ENCODE measurements at regions not wholly inside any gene's neighbourhood (a gene's known extent, or its start where the extent isn't known, plus 50 kb on each side); places are given as distances from the start of the nearest gene placed in this dataset.
"Not testable (repeated sequence)": the region's sequence is repeated elsewhere in the genome, so short reads cannot be mapped to it uniquely, and the experiment has no call there.

DNA sequence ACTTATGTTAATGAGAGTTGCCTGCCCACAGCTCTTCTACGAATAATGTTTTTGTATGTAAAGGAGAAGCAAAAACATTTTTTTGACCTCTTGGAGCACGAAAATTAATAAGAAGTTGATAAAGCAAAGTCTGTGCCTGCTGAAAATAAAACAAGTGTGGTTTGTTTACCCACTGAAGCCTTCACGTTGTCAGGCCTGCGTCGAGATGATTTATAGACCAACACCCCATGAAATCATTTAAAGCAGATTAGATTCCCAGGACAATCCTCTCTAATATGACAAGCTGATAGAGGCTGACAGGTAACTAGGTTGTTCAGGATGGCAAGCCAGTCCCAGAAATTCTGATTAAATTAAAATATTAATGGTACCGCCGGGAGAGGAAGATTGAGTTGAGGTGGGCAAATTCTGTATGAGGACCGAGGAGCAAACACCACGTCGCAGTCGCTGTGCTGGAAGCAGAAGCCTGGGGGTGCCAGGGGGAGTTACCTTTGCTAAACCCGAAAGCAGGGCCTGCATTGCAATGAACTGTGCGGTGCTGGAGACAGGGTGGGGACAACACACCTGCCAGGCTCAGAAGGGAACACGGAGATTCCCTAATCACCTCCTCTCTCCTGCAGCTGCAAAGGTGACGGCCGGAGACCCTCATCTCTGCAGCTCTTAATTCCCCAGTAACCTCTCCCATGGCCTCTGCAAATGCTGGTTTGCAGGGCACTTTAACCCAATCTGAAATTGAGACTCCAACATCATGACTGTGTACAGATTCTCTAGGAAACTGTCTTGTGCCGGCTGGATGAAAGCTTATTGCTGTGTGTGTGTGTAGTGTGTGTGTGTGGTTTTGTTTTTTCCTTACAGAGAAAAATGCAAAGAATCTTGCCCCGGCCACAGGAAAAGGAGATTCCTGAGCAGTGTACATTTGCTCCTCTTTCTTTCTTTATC lies 2805.9 kb downstream of the RPIA start:
- not testable (repeated sequence) for DNase-seq (ENCODE audit: low spot score)

DNA sequence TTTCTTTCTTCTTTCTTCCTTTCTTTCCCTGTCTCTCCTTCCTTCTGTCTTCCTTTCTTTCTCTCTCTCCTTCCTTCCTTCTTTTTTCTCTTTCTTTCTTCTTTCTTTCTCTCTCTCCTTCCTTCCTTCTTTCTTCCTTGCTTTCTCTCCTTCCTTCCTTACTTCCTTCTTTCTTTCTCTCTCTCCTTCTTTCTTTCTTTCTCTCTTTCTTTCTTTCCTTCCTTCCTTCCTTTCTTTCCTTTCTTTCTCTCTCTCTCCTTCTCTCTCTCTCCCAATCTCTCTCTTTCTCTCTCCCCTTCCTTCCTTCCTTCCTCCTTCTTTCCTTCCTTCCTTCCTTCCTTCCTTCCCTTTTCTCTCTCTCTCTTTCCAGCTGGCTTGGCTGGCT lies 2806.6 kb downstream of the RPIA start:
- not testable (repeated sequence) for DNase-seq (ENCODE audit: low spot score)

DNA sequence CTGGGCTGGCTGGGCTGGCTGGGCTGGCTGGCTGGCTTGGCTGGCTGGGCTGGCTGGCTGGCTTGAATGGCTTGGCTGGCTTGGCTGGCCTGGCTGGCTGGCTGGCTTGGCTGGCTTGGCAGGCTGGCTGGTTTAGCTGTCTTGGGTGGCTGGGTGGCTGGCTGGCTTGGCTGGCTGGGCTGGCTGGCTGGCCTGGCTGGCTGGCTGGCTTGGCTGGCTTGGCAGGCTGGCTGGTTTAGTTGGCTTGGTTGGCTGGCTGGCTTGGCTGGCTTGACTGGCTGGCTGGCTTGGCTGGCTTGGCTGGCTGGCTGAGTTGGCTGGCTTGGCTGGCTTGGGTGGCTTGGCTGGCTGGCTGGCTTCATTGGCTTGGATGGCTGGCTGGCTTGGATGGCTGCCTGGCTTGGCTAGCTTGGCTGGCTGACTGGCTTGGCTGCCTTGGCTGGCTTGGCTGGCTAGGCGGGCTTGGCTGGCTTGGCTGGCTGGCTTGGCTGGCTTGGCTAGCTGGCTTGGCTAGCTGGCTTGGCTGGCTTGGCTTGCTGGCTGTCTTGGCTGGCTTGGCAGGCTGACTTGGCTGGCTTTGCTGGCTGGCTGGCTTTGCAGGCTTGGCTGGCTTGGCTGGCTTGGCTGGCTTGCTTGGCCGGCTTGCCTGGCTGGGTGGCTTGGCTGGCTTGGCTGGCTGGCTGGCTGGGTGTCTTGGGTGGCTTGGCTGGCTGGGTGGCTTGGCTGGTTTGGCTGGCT lies 2807.2 kb downstream of the RPIA start:
- not testable (repeated sequence) for DNase-seq (ENCODE audit: low spot score)

DNA sequence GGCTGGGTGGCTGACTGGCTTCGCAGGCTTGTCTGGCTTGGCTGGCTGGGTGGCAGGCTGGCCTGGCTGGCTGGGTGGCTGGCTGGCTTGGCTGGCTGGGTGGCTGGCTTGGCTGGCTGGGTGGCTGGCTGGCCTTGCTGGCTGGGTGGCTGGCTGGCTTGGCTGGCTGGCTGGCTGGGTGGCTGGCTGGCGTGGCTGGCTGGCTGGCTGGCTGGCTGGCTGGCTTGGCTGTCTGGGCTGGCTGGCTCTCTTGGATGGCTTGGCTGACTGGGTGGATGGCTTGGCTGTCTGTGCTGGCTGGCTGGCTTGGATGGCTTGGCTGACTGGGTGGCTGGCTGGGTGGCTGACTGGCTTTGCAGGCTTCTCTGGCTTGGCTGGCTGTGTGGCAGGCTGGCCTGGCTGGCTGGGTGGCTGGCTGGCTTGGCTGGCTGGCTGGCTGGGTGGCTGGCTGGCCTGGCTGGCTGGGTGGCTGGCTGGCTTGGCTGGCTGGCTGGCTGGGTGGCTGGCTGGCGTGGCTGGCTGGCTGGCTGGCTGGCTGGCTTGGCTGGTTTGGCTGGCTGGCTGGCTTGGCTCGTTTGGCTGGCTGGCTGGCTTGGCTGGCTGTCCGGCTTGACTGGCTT lies 2808.1 kb downstream of the RPIA start:
- DNase-seq (ENCODE audit: low spot score): not testable (repeated sequence)

DNA sequence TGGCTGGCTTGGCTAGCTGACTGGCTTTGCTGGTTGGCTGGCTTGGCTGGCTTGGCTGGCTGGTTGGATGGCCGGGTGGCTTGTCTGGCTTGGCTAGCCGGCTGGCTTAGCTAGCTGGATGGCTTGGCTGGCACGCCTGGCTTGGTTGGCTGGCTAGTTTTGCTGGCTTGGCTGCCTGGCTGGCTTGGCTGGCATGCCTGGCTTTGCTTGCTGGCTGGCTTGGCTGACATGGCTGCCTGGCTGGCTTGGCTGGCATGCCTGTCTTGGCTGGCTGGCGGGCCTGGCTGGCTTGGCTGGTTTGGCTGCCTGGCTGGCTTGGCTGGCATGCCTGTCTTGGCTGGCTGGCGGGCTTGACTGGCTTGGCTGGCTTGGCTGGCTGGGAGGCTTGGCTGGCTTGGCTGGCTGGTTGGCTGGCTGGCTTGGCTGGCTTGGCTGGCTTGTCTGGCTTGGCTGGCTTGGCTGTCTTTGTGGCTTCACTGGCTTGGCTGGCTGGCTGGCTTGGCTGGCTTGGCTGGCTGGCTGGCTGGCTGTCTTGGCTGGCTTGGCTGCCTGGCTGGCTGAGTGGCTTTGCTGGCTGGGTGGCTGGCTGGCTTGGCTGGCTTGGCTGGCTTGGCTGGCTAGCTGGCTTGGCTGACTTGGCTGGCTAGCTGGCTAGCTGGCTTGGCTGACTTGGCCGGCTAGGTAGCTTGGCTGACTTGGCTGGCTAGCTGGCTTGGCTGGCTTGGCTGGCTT lies 2808.9 kb downstream of the RPIA start:
- DNase-seq (ENCODE audit: low spot score): not testable (repeated sequence)

DNA sequence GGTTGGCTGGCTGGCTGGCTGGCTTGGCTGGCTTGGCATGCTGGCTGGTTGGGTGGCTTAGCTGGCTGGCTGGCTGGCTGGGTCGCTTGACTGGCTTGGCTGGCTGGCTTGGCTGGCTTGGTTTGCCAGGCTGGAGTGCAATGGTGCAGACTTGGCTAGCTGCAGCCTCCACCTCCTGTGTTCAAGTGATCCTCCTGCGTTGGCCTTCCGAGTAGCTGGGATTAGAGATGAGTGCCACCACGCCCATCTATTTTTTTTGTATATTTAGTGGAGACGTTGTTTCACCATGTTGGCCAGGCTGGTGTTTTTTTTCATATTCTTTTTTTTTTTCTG lies 2809.5 kb downstream of the RPIA start:
- not testable (repeated sequence) for DNase-seq (ENCODE audit: low spot score)

DNA sequence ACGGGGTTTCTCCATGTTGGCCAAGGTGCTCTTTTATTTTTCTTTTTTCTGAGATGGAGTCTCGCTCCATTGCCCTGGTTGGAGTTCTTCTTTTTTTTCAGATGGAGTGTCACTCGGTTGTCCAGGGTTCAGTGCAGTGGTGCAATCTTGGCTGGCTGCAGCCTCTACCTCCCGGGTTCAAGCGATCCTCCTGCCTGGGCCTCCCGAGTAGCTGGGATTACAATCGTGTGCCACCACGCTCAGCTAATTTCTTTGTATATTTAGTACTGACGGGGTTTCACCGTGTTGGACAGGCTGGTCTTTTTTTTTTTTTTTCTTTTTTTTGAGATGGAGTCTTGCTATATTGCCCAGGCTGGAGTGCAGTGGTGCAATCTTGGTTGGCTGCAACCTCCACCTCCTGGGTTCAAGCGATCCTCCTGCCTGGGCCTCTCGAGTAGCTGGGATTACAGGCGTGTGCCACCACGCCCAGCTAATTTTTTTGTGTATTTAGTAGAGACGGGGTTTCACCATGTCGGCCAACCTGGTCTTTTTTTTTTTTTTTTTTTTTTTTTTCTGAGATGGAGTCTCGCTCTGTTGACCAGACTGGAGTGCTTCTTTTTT lies 2810.1 kb downstream of the RPIA start:
- not testable (repeated sequence) for DNase-seq (ENCODE audit: low spot score)

DNA sequence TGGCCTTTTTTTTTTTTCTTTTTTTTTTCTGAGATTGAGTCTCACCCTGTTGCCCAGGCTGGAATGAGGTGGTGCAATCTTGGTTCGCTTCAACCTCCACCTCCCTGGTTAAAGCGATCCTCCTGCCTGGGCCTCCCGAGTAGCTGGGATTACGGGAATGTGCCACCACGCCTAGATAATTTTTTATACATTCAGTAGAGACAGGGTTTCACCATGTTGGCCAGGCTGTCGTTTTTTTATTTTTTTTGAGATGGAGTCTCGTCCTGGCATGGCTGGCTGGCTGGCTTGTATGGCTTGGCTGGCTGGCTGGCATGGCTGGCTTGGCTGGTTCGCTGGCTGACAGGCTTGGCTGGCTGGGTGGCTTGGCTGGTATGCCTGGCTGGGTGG lies 2812.1 kb downstream of the RPIA start:
- not testable (repeated sequence) for DNase-seq (ENCODE audit: low spot score)

DNA sequence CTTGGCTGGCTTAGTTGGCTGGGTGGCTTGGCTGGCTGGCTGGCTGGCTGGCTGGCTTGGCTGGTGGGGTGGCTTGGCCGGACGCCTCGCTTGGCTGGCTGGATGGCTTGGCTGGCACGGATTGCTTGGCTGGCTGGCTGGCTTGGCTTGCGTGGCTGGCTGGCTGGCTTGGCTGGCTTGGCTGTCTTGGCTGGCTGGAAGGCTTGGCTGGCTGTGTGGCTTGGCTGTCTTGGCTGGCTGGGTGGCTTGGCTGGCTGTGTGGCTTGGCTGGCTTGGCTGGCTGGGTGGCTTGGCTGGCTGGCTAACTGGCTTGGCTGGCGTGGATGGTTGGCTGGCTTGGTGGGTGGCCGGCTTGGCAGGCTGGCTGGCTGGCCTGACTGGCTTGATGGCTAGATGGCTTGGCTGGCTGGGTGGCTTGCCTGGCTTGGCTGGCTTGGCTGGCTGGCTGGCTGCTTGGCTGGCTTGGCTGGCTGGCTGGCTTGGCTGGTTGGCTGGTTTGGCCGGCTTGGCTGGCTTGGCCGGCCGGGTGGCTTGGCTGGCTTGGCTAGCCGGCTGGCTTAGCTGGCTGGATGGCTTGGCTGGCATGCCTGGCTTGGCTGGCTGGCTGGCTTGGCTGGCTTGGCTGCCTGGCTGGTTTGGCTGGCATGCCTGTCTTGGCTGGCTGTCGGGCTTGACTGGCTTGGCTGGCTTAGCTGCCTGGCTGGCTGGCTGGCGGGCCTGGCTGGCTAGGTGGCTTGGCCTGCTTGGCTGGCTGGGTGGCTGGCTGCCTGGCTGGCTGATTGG lies 2812.7 kb downstream of the RPIA start:
- DNase-seq (ENCODE audit: low spot score): not testable (repeated sequence)

DNA sequence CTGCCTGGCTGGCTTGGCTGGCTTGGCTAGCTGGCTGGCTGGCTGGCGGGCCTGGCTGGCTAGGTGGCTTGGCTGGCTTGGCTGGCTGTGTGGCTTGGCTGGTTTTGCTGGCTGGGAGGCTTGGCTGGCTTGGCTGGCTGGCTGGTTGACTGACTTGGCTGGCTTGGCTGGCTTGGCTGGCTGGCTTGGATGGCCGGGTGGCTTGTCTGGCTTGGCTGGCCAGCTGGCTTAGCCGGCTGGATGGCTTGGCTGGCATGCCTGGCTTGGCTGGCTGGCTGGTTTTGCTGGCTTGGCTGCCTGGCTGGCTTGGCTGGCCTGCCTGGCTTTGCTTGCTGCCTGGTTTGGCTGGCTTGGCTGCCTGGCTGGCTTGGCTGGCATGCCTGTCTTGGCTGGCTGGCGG lies 2817.3 kb downstream of the RPIA start:
- not testable (repeated sequence) for DNase-seq (ENCODE audit: low spot score)

DNA sequence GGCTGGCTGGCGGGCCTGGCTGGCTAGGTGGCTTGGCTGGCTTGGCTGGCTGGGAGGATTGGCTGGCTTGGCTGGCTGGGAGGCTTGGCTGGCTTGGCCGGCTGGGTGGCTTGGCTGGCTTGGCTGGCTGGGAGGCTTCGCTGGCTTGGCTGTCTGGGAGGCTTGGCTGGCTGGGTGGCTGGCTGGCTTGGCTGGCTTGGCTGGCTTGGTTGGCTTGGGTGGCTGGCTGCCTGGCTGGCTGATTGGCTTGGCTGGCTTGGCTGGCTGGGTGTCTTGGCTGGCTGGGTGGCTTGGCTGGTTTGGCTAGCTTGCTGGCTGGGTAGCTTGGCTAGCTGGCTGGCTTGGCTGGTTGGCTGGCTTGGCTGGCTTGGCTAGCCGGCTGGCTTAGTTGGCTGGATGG lies 2817.8 kb downstream of the RPIA start:
- DNase-seq (ENCODE audit: low spot score): not testable (repeated sequence)

DNA sequence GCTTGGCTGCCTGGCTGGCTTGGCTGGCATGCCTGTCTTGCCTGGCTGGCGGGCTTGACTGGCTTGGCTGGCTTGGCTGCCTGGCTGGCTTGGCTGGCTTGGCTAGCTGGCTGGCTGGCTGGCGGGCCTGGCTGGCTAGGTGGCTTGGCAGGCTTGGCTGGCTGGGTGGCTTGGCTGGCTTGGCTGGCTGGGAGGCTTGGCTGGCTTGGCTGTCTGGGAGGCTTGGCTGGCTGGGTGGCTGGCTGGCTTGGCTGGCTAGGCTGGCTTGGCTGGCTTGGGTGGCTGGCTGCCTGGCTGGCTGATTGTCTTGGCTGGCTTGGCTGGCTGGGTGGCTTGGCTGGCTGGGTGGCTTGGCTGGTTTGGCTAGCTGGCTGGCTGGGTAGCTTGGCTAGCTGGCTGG lies 2819.7 kb downstream of the RPIA start:
- not testable (repeated sequence) for DNase-seq (ENCODE audit: low spot score)

DNA sequence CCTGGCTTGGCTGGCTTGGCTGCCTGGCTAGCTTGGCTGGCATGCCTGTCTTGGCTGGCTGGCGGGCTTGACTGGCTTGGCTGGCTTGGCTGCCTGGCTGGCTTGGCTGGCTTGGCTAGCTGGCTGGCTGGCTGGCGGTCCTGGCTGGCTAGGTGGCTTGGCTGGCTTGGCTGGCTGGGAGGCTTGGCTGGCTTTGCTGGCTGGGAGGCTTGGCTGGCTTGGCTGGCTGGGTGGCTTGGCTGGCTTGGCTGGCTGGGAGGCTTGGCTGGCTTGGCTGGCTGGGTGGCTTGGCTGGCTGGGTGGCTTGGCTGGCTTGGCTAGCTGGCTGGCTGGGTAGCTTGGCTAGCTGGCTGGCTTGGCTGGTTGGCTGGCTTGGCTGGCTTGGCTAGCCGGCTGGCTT lies 2824.5 kb downstream of the RPIA start:
- DNase-seq (ENCODE audit: low spot score): not testable (repeated sequence)

DNA sequence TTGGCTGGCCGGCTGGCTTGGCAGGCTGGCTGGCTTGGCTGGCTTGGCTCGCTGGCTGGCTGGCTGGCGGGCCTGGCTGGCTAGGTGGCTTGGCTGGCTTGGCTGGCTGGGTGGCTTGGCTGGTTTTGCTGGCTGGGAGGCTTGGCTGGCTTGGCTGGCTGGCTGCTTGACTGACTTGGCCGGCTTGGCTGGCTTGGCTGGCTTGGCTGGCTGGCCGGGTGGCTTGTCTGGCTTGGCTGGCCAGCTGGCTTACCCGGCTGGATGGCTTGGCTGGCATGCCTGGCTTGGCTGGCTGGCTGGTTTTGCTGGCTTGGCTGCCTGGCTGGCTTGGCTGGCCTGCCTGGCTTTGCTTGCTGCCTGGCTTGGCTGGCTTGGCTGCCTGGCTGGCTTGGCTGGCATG lies 2825.2 kb downstream of the RPIA start:
- DNase-seq (ENCODE audit: low spot score): not testable (repeated sequence)

DNA sequence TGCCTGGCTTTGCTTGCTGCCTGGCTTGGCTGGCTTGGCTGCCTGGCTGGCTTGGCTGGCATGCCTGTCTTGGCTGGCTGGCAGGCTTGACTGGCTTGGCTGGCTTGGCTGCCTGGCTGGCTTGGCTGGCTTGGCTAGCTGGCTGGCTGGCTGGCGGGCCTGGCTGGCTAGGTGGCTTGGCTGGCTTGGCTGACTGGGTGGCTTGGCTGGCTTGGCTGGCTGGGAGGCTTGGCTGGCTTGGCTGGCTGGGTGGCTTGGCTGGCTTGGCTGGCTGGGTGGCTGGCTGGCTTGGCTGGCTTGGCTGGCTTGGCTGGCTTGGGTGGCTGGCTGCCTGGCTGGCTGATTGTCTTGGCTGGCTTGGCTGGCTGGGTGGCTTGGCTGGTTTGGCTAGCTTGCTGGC lies 2826.4 kb downstream of the RPIA start:
- not testable (repeated sequence) for DNase-seq (ENCODE audit: low spot score)

DNA sequence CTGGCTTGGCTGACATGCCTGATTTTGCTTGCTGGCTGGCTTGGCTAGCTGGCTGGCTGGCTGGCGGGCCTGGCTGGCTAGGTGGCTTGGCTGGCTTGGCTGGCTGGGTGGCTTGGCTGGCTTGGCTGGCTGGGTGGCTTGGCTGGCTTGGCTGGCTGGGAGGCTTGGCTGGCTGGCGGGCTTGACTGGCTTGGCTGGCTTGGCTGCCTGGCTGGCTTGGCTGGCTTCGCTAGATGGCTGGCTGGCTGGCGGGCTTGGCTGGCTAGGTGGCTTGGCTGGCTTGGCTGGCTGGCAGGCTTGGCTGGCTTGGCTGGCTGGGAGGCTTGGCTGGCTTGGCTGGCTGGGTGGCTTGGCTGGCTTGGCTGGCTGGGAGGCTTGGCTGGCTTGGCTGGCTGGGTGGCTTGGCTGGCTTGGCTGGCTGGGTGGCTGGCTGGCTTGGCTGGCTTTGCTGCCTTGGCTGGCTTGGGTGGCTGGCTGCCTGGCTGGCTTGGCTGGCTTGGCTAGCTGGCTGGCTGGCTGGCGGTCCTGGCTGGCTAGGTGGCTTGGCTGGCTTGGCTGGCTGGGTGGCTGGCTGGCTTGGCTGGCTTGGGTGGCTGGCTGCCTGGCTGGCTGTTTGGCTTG lies 2827.0 kb downstream of the RPIA start:
- DNase-seq (ENCODE audit: low spot score): not testable (repeated sequence)

DNA sequence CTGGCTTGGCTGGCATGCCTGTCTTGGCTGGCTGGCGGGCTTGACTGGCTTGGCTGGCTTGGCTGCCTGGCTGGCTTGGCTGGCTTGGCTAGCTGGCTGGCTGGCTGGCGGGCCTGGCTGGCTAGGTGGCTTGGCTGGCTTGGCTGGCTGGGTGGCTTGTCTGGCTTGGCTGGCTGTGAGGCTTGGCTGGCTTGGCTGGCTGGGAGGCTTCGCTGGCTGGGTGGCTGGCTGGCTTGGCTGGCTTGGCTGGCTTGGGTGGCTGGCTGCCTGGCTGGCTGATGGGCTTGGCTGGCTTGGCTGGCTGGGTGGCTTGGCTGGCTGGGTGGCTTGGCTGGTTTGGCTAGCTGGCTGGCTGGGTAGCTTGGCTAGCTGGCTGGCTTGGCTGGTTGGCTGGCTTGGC lies 2827.9 kb downstream of the RPIA start:
- not testable (repeated sequence) for DNase-seq (ENCODE audit: low spot score)

DNA sequence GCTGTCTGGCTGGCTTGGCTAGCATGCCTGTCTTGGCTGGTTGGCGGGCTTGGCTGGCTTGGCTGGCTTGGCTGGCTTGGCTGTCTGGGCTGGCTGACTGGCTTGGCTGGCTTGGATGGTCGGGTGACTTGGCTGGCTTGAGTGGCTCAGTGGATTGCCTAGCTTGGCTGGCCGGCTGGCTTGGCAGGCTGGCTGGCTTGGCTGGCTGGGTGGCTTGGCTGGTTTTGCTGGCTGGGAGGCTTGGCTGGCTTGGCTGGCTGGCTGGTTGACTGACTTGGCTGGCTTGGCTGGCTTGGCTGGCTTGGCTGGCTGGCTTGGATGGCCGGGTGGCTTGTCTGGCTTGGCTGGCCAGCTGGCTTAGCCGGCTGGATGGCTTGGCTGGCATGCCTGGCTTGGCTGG lies 2828.4 kb downstream of the RPIA start:
- DNase-seq (ENCODE audit: low spot score): not testable (repeated sequence)

DNA sequence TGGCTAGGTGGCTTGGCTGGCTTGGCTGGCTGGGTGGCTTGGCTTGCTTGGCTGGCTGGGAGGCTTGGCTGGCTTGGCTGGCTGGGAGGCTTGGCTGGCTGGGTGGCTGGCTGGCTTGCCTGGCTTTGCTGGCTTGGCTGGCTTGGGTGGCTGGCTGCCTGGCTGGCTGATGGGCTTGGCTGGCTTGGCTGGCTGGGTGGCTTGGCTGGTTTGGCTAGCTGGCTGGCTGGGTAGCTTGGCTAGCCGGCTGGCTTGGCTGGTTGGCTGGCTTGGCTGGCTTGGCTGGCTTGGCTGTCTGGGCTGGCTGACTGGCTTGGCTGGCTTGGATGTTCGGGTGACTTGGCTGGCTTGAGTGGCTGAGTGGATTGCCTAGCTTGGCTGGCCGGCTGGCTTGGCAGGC lies 2829.1 kb downstream of the RPIA start:
- not testable (repeated sequence) for DNase-seq (ENCODE audit: low spot score)

DNA sequence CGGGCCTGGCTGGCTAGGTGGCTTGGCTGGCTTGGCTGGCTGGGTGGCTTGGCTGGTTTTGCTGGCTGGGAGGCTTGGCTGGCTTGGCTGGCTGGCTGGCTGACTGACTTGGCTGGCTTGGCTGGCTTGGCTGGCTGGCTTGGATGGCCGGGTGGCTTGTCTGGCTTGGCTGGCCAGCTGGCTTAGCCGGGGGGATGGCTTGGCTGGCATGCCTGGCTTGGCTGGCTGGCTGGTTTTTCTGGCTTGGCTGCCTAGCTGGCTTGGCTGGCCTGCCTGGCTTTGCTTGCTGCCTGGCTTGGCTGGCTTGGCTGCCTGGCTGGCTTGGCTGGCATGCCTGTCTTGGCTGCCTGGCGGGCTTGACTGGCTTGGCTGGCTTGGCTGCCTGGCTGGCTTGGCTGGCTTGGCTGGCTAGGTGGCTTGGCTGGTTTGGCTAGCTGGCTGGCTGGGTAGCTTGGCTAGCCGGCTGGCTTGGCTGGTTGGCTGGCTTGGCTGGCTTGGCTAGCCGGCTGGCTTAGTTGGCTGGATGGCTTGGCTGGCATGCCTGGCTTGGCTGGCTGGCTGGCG lies 2829.6 kb downstream of the RPIA start:
- DNase-seq (ENCODE audit: low spot score): not testable (repeated sequence)
